Thyroid gland (tissue), 4 donors: ENCODE measurements at regions not wholly inside any gene's neighbourhood (a gene's known extent, or its start where the extent isn't known, plus 50 kb on each side); places are given as distances from the start of the nearest gene placed in this dataset.

Experiments used
- CTCF ChIP-seq, 6 experiments: fragments of 200-600 bp in 3 of 6; fragments of 450-650 bp in 3 of 6; sonication (generic) in 3 of 6; IDR thresholded peaks; one replicate each; pipeline ENCODE4 v1.5.1; 2016 to 2019; ENCODE audit warnings: antibody characterized with exemption in 6 of 6, mild to moderate bottlenecking in 2 of 6, inconsistent platforms in 1 of 6, moderate library complexity in 1 of 6
- POLR2A ChIP-seq, 2 donors: fragments of 450-650 bp; IDR thresholded peaks; one replicate each; pipeline ENCODE4 v1.6.1; 2017; ENCODE audit warnings: antibody characterized with exemption in 2 of 2, mild to moderate bottlenecking in 2 of 2, moderate library complexity in 1 of 2

GRCh38 chr3:81995329-81995728, 233.9 kb upstream of the GBE1 start:
- no peak for TF ChIP-seq CTCF (IDR thresholded peaks at IDR 0.05)
- no peak for TF ChIP-seq POLR2A (IDR thresholded peaks at IDR 0.05)
